Lung (tissue), 11 donors: ENCODE measurements at regions not wholly inside any gene's neighbourhood (a gene's known extent, or its start where the extent isn't known, plus 50 kb on each side); places are given as distances from the start of the nearest gene placed in this dataset.

ENCODE experiments used
- ATAC-seq: fragments of 200-7000 bp; cut with Tn5 transposase; one replicate; pipeline ENCODE4 v1.9.1; 2020; ENCODE audit warnings: moderate number of reproducible peaks; ENCODE audit not compliant: insufficient read depth, low FRiP score
- DNase-seq, 3 donors: peaks; one replicate each; pipeline ENCODE4 v3.0.0-alpha.2; 2013 to 2017
- H3K27ac ChIP-seq, 2 donors: one replicate each; pipeline ENCODE4 v1.5.1; 2013; ENCODE audit warnings: mild to moderate bottlenecking in 2 of 2, moderate library complexity in 2 of 2, control low read depth in 1 of 2, inconsistent platforms in 1 of 2, low read depth in 1 of 2, low read length in 1 of 2
- H3K27me3 ChIP-seq, 3 donors: one replicate each; pipeline ENCODE4 v1.5.1; 2013; ENCODE audit warnings: low read length in 2 of 3; ENCODE audit not compliant: control insufficient read depth in 3 of 3, insufficient read depth in 3 of 3
- H3K36me3 ChIP-seq, 4 donors: one replicate each; pipeline ENCODE4 v1.5.1; 2013; ENCODE audit warnings: low read length in 4 of 4, mild to moderate bottlenecking in 1 of 4, moderate library complexity in 1 of 4; ENCODE audit not compliant: control insufficient read depth in 4 of 4, insufficient read depth in 4 of 4
- H3K4me1 ChIP-seq, 5 donors: one replicate each; pipeline ENCODE4 v1.5.1; 2013; ENCODE audit warnings: low read length in 5 of 5, mild to moderate bottlenecking in 2 of 5, moderate library complexity in 1 of 5; ENCODE audit not compliant: control insufficient read depth in 5 of 5, insufficient read depth in 5 of 5
- H3K4me3 ChIP-seq: one replicate; pipeline ENCODE4 v1.5.1; 2013; ENCODE audit warnings: mild to moderate bottlenecking, control low read depth, moderate library complexity
- H3K9ac ChIP-seq, 2 donors: one replicate each; pipeline ENCODE4 v1.5.1; 2013; ENCODE audit warnings: low read length in 2 of 2, control low read depth in 1 of 2; ENCODE audit not compliant: insufficient read depth in 1 of 2
- H3K9me3 ChIP-seq, 4 donors: one replicate each; pipeline ENCODE4 v1.5.1; 2013; ENCODE audit warnings: low read length in 3 of 4, mild to moderate bottlenecking in 1 of 4, moderate library complexity in 1 of 4; ENCODE audit not compliant: control insufficient read depth in 4 of 4, insufficient read depth in 3 of 4
- WGBS, 2 donors: extraction: QIAGEN DNeasy Blood & Tissue Kit; methylation state at CpG; one replicate each; pipeline ENCODE4 v1.1.7; 2013; 5-methylcytosine and 5-hydroxymethylcytosine counted together
- TF ChIP-seq, protein P1 (sequence below): IDR thresholded peaks from 2 replicates; pipeline ENCODE4 v1.5.1; 2012; ENCODE audit warnings: mild to moderate bottlenecking; ENCODE audit errors: control extremely low read depth, extremely low read depth
- donor health status: control.
- donor health status: control.
- donor health status: Bipolar disorder and iron deficiency.
- donor health status: healthy.
- donor health status: DM: yes; HTN: yes; CAD: no.

DNA sequence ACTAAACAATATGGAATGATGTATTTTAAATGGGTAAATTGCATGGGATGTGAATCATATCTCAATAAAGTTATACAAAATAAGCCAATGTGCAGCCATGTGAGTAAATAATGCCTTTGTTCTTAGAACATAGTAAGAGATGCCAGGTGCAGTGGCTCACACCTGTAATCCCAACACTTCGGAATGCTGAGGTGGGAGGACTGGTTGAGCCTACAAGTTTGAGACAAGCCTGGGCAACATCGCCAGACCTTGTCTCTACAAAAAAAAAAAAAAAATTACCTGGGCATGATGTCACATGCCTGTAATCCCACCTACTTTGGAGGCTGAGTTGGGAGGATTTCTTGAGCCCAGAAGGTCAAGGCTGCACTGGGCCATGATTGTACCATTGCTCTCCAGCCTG lies 230.7 kb downstream of the RFC3 start:
- H3K4me3 ChIP-seq, result no peak overlapping the region
- 96 to 98% methylated on average over 2 of the region's 2 CpGs for WGBS, 2 donors
- no peaks in the 10 kb centered on the region for H3K9me3 ChIP-seq
- no peaks in the 10 kb centered on the region for H3K27me3 ChIP-seq
- DNase-seq (no peak), ATAC-seq (no peak)
- H3K4me1 ChIP-seq, result no peaks in the 10 kb centered on the region
- H3K9ac ChIP-seq, result no peak overlapping the region
- TF ChIP-seq, protein P1, sequence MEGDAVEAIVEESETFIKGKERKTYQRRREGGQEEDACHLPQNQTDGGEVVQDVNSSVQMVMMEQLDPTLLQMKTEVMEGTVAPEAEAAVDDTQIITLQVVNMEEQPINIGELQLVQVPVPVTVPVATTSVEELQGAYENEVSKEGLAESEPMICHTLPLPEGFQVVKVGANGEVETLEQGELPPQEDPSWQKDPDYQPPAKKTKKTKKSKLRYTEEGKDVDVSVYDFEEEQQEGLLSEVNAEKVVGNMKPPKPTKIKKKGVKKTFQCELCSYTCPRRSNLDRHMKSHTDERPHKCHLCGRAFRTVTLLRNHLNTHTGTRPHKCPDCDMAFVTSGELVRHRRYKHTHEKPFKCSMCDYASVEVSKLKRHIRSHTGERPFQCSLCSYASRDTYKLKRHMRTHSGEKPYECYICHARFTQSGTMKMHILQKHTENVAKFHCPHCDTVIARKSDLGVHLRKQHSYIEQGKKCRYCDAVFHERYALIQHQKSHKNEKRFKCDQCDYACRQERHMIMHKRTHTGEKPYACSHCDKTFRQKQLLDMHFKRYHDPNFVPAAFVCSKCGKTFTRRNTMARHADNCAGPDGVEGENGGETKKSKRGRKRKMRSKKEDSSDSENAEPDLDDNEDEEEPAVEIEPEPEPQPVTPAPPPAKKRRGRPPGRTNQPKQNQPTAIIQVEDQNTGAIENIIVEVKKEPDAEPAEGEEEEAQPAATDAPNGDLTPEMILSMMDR, result no peak
- no peaks in the 10 kb centered on the region for H3K36me3 ChIP-seq
- no peak overlapping the region for H3K27ac ChIP-seq

DNA sequence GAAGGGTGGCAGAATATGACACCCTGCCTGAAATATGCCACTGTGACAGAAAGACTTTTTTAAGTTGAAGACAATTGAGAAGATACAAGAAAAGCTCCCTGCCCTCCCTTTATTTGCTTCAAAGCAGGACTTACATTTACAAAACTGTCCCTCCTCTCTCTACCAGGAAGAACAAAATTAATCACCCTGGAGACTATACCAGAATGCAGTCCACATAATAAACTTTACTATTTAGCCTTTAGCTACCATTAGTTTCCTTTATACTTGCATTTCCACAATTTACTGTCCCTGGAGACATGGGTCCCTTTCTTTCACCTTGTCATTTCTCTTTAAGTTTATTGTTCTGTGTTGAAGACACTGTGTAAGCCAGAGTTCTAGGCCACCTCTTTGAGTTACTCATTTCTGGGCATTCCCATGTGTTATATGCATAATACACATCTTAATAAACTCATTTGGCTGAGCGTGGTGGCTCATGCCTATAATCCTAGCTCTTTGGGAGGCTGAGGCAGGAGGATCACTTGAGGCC lies 238.8 kb downstream of the RFC3 start:
- ATAC-seq (no peak), DNase-seq (no peak)
- Histone ChIP-seq H3K9ac (no peak overlapping the region), H3K4me3 (no peak overlapping the region), H3K27me3 (no peaks in the 10 kb centered on the region), H3K4me1 (no peaks in the 10 kb centered on the region), H3K9me3 (peaks cover 0 to 4% (median 0%) of the 10 kb centered on the region in 4 donors), H3K27ac (no peak overlapping the region), H3K36me3 (no peaks in the 10 kb centered on the region)
- TF ChIP-seq, protein P1, result no peak
- WGBS, 2 donors, result 91 to 93% methylated on average over 1 of the region's 1 CpG

DNA sequence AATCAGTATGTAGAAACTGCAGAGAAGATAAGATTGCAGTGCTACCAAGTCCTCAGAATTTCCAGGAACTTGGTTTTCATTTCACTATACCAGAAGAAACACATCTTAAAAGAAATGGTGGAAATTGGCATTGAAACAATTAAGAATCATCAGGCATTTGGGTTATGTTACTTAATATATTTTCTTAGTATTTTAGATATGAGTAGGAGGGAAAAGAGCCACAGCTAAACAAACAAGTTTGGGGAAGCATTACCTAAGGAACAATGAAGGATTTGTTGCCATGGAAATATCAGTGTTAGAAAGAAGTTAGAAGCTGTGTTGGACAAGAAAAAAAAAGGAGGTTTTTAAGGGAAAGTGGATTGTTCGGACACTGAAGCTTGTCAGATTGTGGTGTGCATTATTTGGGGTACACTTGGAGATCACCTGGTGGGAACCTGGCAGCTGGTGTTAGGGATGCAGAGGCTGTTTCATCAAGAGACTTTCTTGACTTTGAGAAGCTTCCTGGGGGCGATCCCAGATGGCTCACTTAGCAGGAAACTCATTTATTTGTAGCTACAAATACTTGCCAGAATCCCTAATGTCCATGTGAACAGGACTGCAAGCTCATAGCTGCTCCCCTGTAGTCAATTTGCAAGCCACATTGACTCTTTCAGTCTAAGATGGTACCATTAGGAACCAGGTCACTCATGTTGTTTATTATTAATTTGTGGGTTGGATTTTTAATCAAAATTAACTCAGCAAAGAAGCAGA lies 246.7 kb downstream of the RFC3 start:
- no peak overlapping the region for H3K4me3 ChIP-seq
- TF ChIP-seq, protein P1, result no peak
- no peaks in the 10 kb centered on the region for H3K36me3 ChIP-seq
- 79 to 83% methylated on average over 2 of the region's 2 CpGs for WGBS, 2 donors
- H3K27ac ChIP-seq, result no peak overlapping the region
- no peak for ATAC-seq
- DNase-seq, result no peak
- H3K27me3 ChIP-seq, result no peaks in the 10 kb centered on the region
- H3K4me1 ChIP-seq, result no peaks in the 10 kb centered on the region
- H3K9ac ChIP-seq, result no peak overlapping the region
- H3K9me3 ChIP-seq, result peaks cover 0 to 3% (median 0%) of the 10 kb centered on the region in 4 donors
